GM21619 (cell line): ENCODE measurements at regions not wholly inside any gene's neighbourhood (a gene's known extent, or its start where the extent isn't known, plus 50 kb on each side); places are given as distances from the start of the nearest gene placed in this dataset.
A peak's percentile ranks its signal among the peaks of the same experiment; 100 is the strongest.

Source experiments
- ATAC-seq: cut with Tn5 transposase; IDR thresholded peaks from one replicate; pipeline ENCODE4 v1.9.1; 2021; ENCODE audit not compliant: unreplicated experiment

DNA sequence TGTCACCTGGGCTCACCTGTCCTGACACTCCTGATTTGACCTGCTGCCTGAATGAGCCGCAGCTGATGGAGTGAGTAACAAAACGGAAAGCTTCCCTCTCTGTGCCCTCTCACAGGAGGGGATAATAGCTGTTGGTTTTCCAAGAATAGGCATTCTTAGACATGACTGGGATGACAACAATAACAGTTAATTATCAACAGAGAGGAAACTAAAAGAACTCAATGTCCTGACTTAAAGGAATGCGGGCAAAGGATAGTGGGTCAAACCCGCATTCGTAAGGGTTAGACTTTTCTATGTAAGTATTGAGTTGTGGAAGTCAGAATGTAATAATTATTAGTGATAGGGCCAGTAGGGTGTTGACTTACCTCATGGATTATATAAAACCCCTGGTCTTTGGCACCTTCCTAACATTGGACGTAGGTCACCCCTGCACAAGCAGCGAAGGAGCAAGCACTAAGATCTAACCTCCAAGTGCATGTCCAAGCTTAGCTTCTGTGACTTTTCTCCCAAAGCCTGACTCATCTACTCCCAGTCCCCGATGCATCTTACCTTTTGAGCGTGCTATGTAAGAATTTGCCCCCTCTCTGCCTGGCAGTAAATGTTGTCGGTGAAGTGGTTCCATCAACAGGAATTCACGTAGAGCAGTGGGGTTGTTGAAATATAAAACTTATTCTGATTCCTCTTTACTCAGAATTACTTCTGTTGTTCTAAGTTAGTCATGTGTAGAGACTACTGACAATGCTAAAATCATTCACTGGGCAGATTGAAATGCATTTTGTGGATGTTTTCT lies 442.3 kb downstream of the FGF9 start:
- ATAC-seq: no peak

DNA sequence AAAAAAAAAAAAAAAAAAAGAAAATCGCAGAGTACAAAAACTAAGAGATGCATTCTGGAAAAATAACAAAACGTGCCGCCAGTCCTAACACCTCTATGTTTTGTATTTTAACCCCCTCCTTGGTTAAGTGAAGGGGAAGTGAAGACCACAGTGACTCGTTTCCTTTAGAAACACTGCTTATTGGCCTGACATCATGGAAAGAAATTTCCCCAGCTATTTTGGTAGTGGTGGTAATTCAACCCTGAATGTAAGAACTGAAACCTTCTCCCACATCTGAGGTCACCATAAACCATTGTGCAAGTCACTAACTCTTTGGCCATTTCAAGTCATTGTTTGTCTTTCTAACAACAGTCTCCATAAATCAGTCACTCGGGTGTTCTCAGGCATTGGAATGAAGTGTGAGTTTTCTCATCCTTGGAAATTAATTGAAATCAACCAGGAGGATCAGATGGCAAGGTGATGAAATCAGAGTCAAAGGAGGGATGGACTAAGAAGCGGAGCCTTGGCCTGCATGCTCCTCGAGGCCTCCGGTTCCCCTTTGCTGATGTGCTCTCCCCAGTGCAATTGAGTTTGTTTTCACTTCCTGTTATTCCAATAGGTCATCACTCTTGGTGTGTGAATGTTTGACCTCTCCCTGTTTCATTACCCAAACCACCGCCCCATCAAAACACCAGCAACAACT lies 443.9 kb downstream of the FGF9 start:
- ATAC-seq: peak; percentile 89

DNA sequence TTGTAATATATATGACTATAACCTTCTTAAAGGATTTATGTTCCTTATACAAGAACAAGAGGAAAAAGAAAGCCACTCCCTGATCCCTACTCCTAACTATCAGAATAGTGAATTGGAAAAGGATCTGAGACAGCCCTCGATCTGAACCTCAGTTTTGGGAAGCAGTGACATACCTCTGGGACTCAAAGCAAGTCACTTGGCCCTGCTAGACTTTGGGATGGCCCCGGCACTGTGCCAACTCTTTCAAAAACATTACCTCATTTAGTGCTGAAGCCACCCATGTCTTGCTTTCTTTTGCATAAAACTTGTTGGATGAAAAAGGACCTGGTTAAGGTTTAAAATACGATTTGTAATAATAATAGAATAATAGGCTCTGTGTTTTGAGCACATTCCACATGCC lies 447.3 kb downstream of the FGF9 start:
- ATAC-seq: no peak

DNA sequence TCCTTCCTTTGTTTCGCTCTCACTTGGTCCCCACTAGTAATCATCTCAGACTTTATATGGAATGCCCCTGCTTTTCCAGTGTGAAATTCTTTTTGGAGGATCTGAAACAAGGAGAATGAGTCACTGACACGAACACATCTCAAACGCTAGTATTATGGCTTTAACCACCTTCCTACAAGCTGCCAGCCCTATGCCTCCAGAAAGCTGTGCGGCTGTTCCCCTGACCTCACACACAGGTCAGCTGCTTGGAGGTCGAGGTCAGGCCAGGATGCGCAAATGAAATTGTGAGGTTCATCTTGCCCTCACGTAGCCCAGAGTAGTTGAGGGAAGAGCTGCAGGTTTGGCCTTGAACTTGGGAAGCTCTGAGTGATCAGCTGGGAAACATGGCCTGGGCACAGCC lies 449.8 kb downstream of the FGF9 start:
- no peak for ATAC-seq

DNA sequence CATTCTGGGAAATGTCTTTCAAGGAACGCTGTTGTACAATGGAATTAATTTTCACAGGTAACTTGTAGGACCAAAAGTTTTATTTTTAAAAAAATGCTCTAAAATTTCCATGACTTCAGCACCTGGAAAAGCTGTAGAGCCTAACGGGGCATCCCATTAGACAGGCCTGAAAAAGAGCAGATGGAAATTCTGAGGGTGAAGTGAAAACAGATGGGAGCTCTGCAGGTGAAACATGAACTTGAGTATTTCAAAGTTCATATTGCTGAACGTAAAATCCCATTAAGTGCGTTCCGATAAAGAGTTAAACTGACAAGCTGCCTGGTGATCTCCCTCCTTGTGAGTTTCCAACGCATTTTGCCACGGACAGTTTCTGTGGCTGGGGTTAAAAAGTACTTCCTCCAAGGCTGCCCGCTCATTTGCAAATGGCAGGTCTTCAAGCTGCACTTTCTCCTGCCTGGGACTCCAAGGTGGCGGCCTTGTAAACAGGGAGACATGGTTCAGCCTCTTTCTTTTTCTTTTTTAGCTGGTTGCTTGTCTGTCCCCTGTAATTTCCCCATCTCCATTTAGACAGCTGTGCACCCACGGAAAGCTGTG lies 450.4 kb downstream of the FGF9 start:
- no peak for ATAC-seq

DNA sequence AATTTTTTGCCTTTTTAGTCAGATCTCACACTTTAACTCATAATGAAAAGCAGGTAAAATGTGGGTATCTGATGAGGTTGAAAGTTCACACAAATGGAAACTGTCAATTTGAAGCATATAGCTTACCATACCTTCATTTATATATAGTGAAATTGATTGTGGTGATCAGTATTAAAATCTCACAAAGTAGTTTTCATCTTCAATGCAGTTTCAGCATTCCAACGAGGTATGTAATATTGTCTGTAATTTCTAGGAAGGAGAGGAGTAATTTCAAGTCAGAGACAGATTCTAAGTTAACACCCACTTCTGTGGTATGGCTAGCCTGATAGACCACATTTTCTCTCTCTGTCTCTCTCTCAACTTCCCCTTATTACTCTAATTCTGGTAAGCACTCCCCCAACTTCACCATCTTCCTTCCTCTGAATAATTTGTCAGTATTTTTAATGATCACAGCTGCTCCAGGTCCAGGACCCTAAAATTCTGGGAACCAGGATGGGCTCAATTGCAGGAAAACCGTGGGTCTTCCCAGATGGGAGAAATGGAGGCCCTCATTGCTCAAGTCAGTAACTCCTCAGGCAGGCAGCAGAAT lies 455.7 kb downstream of the FGF9 start:
- peak; percentile 98 for ATAC-seq

DNA sequence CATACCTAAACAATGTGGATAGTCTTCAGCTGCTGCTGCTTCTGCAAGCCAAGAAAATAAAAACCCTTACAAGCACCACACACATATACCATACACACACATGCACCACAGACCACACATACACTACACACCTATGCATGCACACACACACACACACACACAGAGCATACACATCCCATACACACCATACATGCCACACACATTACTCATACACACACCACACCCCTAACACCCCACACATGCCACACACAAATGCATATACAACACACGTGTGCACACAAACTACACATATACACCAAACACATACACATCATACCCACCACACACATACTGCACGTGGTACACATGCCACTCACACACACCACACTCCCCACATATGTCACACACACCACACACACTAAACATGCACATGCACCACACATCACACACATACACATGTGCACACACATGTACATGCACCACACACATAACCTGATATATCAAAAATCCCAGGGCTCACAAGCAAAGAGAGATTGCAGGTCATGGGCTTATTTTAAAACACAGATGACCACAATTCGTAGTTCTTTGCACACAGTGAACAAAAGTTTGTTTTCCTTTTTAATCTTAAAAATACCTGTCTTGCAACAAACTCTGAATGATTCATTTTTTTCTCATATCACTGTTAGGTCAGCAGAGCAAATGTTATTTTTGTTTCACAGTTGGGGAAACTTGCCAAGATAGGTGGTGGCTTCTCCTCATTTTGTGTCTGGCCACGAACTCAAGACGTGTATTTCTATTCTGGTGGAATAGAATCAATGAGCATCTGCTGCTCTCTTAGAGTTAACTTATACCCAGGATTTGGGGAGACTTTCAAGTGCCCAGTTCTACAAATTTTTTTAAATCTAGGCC lies 456.6 kb downstream of the FGF9 start:
- no peak for ATAC-seq

DNA sequence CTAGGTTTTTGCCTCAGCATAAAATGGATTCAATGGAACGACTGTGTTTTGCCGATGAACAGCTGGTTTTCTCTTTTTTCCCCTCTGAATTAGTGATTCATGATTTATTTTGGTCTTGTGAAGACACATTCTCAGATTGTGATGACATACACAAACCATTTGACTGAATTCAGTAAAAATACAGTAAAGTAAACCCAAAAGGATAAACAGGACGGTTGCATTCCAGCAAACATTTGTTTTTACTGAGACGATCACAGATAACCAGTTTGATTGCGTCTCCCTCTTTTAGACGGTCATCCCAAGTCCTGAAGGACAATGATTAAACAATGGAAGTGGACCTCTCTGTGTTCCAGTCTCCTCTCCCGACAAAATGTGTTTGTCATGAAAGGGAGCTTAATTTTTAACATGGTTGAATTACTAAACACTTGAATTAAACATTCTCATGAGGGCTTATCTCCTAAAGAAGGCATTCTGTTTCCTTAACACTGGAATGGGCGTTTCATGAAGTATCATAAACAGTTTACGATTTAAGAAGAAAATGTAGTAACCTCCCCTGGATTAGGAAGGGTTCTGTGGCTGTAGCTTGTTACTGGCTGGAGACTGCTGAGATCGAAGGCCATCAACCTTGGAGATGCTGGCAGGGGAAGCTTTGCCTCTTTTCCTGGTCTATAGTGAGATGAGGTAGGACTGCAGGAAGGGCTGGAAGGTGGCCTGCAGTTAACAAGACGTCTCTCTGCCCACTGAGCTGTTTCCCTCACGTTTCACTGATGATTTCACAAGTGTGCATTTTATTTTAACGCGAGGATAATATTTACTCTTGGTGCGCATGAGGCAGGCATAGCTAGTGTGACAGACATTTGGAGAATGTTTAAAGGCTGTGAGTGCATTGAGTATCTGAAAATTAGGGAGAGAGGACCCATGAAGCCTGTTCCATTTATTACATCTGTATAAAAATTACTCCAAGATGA lies 457.9 kb downstream of the FGF9 start:
- ATAC-seq: no peak

DNA sequence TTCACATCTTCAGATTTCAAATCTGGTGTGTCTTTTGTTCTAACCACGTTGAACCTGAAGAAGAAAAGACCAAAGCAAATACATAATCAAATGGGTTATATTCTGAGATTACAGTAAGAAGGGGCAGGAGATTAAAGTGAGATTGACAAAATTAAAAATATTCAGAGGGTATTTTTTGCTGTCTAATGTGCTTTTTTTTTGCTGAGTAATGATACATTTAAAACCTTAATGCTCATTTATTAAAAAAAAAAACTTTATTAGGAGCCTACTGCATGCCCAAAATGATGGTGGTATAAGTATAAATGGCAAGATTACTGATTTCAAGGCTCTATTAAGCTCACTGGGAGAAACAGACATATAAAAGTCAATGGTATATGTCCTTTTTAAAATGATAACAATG lies 459.4 kb downstream of the FGF9 start:
- no peak for ATAC-seq

DNA sequence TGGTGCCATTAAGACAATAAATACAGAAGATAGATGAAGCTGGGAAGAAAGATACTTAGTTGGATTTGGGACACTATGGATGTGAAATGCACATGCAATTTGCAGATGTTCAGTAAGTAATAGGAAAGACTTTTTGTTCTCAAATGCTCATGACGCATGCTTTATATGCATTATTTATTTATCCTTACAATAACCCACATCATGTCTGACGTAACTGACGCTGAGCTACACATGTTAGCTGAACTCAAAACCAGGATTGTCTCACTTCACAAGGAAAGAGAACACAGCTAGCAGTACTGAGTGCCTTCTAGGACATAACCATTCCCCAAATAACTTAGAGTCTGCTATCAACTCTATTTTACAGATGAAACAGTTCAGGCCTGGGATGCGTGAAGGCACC lies 463.4 kb downstream of the FGF9 start:
- no peak for ATAC-seq

DNA sequence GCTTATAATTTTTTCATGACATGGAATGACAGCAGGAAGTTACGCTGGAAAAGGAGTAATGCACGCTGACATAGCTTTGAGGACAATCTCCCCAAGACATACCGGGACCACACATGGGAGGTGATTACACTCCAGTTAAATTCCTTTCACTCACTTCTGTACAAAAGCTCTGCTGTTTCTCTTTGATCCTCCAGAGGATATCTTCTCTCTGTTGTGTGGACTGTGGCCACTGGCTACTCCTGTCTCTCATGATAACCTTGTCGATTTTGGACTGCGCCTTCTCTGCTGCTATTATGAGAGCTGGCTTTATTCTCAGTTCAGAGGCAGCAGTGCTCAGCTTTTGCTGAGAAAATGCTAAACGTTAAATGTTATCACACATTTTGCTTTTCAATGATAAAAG lies 464.6 kb downstream of the FGF9 start:
- ATAC-seq: no peak

DNA sequence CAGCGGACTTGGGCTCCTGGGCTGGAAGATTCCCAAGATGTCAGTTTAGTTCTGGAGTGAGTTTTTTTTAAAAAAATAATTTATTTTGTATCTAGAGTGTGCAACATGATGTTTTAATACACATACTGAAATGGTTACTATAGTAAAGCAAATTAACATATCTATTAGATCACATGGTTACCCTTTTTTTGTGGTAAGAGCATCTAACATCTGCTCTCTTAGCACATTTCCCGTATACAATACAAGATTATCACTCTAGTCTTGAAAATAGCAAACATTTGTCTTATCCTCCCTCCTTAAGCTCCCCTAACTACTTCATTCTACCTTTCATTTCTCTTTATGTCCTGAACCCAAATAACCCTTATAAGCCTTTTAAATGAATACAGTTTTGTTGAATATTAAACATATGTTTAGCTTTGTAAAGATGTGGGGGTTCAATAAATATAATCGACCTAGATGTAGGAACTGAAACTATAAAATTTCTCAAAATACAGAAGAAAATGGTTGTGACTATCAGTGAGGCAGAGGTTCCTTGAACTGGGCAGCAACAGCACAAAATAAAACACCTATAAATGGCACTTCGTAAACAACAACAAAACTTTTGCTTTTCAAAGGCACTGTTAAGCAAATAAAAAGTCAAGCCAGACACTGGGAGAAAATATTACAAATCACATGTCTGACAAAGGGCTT lies 466.6 kb downstream of the FGF9 start:
- ATAC-seq: no peak

DNA sequence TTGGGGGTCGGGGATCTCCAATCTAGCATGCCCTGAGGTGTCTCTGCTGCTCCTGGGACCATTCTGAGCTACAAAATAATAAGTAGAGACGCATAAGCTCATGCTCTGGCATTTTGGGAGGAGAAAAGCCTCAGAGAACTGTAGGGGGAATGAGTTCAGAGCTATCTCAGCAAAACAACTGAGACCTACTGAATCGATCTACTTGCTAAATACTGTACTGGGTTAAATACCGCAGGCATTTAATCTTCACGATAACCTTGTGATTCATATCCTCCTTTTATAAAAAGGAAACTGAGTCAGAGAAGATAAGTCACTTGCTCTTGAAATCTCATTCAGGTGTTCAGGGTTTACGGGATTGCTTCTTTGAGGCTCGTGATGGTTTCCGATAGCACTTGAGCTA lies 468.1 kb downstream of the FGF9 start:
- ATAC-seq: no peak

DNA sequence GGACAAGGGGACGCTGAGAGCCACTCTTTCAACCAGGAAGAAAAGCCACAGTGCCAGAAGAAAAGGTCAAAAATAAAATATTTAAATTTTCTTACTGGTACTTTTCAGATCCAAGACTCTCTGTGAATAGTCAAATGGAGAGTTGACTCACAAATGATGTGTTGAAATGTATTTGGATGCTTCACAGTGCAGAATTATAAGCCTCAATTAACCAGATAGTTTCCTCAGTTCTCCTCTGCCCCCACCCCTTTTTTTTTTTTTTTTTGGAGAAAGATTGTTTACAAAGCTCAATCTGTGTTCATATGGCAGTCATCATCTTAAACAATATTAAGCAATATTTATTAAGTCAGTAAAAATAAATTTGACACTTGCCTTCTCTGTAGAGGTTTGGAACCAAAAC lies 470.8 kb downstream of the FGF9 start:
- no peak for ATAC-seq

DNA sequence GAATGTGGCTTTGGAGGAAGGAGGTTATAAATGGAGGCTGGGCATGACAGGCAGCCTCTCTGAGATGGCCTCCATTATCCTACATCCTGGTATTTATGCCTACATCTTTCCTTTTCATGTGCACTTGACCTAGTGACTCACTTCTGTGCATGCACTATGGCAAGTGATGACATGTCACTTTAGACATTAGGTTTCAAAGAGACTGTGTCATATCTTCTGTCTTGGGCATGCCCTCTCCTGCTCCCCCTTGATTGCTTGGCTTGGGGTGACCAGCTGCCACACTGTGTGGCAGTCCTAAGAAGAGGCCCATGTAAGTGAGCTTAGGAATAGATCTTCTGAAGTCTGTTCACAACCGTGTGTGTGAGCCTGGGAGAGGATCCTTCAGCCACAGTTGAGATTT lies 472.8 kb downstream of the FGF9 start:
- no peak for ATAC-seq

DNA sequence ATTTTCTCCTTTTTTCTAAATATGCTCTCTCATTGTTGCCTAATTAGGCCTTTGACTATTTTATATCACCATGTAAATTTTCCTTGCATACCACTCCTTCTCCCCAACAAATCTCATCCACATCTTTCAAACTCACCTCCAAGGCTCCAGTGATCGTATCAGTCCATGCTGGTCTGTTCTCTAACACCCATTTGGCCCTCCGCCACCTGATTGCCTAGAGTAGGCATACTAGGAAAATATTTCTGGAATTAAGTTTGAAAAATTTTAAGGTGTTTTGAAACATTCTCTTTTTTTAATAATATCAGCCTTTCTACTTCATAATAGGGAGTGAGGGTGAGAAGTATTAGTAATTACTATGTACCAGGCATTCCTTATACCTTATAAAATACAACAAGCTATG lies 473.9 kb downstream of the FGF9 start:
- no peak for ATAC-seq

DNA sequence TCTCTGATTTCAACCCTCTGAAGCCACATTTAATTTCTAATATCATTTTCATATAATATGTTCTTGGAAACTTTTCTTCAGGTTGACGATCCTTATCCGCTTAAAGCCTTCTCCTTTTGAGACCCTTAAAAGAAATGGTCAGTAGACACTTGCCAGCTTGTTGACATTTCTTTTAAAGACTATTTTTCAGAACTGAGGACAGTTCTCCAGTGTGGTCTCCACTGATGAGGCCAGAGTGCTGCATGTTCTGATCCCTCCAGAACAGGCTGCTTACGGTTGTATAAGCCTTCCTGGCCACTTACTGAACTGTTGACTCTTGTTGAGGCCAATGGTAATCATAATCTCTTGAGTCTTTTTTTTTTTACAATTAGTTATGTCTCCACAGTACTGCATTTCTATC lies 477.3 kb downstream of the FGF9 start:
- no peak for ATAC-seq

DNA sequence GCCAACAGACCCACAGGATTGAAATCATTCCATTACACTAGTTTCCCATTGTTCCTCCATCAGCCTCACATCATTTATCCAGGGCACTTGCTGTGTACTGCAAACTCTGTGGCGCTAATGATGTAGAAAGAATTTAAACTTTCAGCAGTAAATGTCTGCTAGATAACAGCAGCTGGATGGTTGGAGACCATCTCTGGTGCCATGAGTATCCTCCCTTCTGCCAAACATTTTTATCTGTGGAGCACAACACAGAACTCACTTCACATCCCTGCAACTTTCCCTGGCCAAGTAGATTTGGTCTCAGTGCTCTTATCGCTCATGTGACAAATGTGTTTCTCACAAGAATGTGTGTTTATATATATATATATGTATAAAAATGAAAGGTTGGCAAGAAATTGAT lies 481.9 kb downstream of the FGF9 start:
- no peak for ATAC-seq

DNA sequence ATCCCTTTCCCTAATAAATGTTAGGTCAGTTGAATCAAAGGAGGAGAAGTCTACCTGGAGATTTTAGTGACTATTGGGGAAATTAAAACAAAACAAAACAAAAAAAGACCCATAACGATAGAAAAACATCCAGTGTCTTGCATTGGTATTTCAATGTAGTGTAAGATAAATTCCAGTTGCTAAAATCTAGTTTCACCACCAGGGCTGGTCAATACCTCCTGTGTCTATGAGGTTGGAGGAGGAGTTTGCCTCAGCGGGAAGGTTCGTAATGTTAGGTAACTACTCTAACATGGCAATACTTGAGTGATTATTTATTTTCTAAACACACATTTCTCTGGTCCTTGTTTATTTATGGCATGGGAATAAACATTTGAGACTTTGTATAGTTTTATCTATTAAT lies 483.2 kb downstream of the FGF9 start:
- no peak for ATAC-seq
